ENCODE measurements at regions not wholly inside any gene's neighbourhood (a gene's known extent, or its start where the extent isn't known, plus 50 kb on each side); places are given as distances from the start of the nearest gene placed in this dataset.

DNA sequence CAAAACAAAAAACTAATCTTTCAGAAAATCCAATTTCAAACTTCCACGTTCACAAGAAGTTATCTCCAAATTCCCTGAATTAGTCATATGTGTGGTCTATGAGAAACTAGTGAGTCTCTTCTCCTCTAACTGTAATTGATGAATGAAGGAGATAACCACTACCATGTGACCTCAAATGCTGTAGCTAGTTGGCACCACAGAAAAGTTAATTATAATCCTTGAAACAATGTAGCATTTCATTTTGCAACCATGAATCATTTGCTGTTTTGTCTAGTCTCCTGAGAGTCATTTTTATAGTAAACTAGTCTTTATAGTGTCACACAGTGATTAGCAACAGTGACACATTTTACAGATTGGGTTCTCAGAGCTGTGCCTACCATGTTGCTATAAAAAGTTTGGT lies 287.5 kb downstream of the LRRIQ3 start:
- TF ChIP-seq, protein P1, sequence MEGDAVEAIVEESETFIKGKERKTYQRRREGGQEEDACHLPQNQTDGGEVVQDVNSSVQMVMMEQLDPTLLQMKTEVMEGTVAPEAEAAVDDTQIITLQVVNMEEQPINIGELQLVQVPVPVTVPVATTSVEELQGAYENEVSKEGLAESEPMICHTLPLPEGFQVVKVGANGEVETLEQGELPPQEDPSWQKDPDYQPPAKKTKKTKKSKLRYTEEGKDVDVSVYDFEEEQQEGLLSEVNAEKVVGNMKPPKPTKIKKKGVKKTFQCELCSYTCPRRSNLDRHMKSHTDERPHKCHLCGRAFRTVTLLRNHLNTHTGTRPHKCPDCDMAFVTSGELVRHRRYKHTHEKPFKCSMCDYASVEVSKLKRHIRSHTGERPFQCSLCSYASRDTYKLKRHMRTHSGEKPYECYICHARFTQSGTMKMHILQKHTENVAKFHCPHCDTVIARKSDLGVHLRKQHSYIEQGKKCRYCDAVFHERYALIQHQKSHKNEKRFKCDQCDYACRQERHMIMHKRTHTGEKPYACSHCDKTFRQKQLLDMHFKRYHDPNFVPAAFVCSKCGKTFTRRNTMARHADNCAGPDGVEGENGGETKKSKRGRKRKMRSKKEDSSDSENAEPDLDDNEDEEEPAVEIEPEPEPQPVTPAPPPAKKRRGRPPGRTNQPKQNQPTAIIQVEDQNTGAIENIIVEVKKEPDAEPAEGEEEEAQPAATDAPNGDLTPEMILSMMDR (IDR thresholded peaks at IDR 0.05): no peak
- no peak for TF ChIP-seq POLR2A (IDR thresholded peaks at IDR 0.05)

Measured in ovary (tissue), 3 donors.